ENCODE measurements at regions not wholly inside any gene's neighbourhood (a gene's known extent, or its start where the extent isn't known, plus 50 kb on each side); places are given as distances from the start of the nearest gene placed in this dataset.

- no peak for DNase-seq
- no peaks in the 10 kb centered on the region for H3K4me1 ChIP-seq (ENCODE audit: low read depth)
- intact Hi-C loops (cut with DNase I, micrococcal nuclease): no loop called here
- H3K4me3 ChIP-seq: no peak overlapping the region
- no peaks in the 10 kb centered on the region for H3K9me3 ChIP-seq
- ATAC-seq: no peak
- no peak for TF ChIP-seq CTCF (IDR thresholded peaks at IDR 0.05)
- no peaks in the 10 kb centered on the region for H3K36me3 ChIP-seq (ENCODE audit: low read depth)
Observed at GRCh38 chr11:23755076-23755475, 741.8 kb upstream of the LUZP2 start.

- Histone ChIP-seq H3K36me3 (ENCODE audit: low read depth) (no peaks in the 10 kb centered on the region), H3K4me1 (ENCODE audit: low read depth) (no peaks in the 10 kb centered on the region), H3K9me3 (no peaks in the 10 kb centered on the region), H3K4me3 (no peak overlapping the region)
- TF ChIP-seq CTCF (IDR thresholded peaks at IDR 0.05): no peak
- ATAC-seq (no peak), DNase-seq (no peak)
- intact Hi-C loops (cut with DNase I, micrococcal nuclease): no loop called here
Observed at GRCh38 chr11:23755769-23756168, 741.1 kb upstream of the LUZP2 start.

- intact Hi-C loops (cut with DNase I, micrococcal nuclease): no loop called here
- no peak for TF ChIP-seq CTCF (IDR thresholded peaks at IDR 0.05)
- DNase-seq (no peak), ATAC-seq (no peak)
- no peaks in the 10 kb centered on the region for H3K9me3 ChIP-seq
- no peak overlapping the region for H3K4me3 ChIP-seq
- H3K4me1 ChIP-seq (ENCODE audit: low read depth): no peaks in the 10 kb centered on the region
- H3K36me3 ChIP-seq (ENCODE audit: low read depth): no peaks in the 10 kb centered on the region
Observed at GRCh38 chr11:23759489-23759888, 737.4 kb upstream of the LUZP2 start.

GRCh38 chr11:23764286-23764685, 732.6 kb upstream of the LUZP2 start:
- Histone ChIP-seq H3K4me1 (ENCODE audit: low read depth) (no peaks in the 10 kb centered on the region), H3K36me3 (ENCODE audit: low read depth) (no peaks in the 10 kb centered on the region), H3K4me3 (no peak overlapping the region), H3K9me3 (peaks cover 4% of the 10 kb centered on the region)
- no peak for TF ChIP-seq CTCF (IDR thresholded peaks at IDR 0.05)
- ATAC-seq: no peak
- intact Hi-C loops (cut with DNase I, micrococcal nuclease): no loop called here
- DNase-seq: no peak

- TF ChIP-seq CTCF (IDR thresholded peaks at IDR 0.05): no peak
- no peak for DNase-seq
- intact Hi-C loops (cut with DNase I, micrococcal nuclease): no loop called here
- Histone ChIP-seq H3K4me3 (no peak overlapping the region), H3K9me3 (peaks cover 12% of the 10 kb centered on the region), H3K36me3 (ENCODE audit: low read depth) (no peaks in the 10 kb centered on the region), H3K4me1 (ENCODE audit: low read depth) (no peaks in the 10 kb centered on the region)
- no peak for ATAC-seq
Observed at GRCh38 chr11:23765682-23766252, 731.1 kb upstream of the LUZP2 start.

GRCh38 chr11:23767576-23767975, 729.3 kb upstream of the LUZP2 start:
- H3K4me1 ChIP-seq (ENCODE audit: low read depth): no peaks in the 10 kb centered on the region
- no peaks in the 10 kb centered on the region for H3K36me3 ChIP-seq (ENCODE audit: low read depth)
- no peak overlapping the region for H3K4me3 ChIP-seq
- intact Hi-C loops (cut with DNase I, micrococcal nuclease): no loop called here
- peaks cover 12% of the 10 kb centered on the region for H3K9me3 ChIP-seq
- no peak for TF ChIP-seq CTCF (IDR thresholded peaks at IDR 0.05)
- no peak for DNase-seq
- no peak for ATAC-seq
